GM12878 (cell line): ENCODE measurements at regions not wholly inside any gene's neighbourhood (a gene's known extent, or its start where the extent isn't known, plus 50 kb on each side); places are given as distances from the start of the nearest gene placed in this dataset.
A peak's percentile ranks its signal among the peaks of the same experiment; 100 is the strongest.

Experiments
- ATAC-seq: fragments of 200-7000 bp; cut with Tn5 transposase; 3 replicates; pipeline ENCODE4 v1.9.1; 2020; ENCODE audit warnings: mild to moderate bottlenecking, moderate library complexity
- BruUV-seq: library from RNA; stranded (reverse); fragments of 400-500 nt; replicated peaks from 2 replicates; lab custom pipeline; 2021; lab: Mats Ljungman, UMichigan
- CTCF ChIA-PET: fragments of 300-600 bp; sonication (Branson Sonifier 250); formaldehyde crosslinking; extraction: SDS; loops from one replicate; lab custom pipeline; 2021; ENCODE audit warnings: inconsistent platforms; lab: Yijun Ruan, JAX
- POLR2A ChIA-PET: fragments of 350-600 bp; formaldehyde crosslinking; extraction: SDS; loops from one replicate; lab custom pipeline; 2021; ENCODE audit warnings: inconsistent platforms; lab: Charles Lee
- RAD21 ChIA-PET: fragments of 300-600 bp; sonication (Branson Sonifier 250); formaldehyde crosslinking; loops from one replicate; lab custom pipeline; 2023; ENCODE audit warnings: antibody characterized with exemption; ENCODE audit not compliant: unreplicated experiment; lab: Charles Lee
- SMC1A ChIA-PET: fragments of 300-600 bp; sonication (Branson Sonifier 250); formaldehyde crosslinking; loops from one replicate; lab custom pipeline; 2023; ENCODE audit not compliant: unreplicated experiment, uncharacterized antibody; lab: Charles Lee
- DNase-seq: peaks from one replicate; pipeline ENCODE4 v3.0.0-alpha.2; 2011; ENCODE audit warnings: low read depth, low spot score
- FAIRE-seq: peaks from 3 replicates; lab custom pipeline; 2011; peaks lifted over from hg19 to GRCh38; lab: Jason Lieb, UNC
- H2AFZ ChIP-seq: 2 replicates; pipeline ENCODE4 v1.6.0; 2011; ENCODE audit warnings: low read depth, low read length, control low read depth; ENCODE audit not compliant: control insufficient read depth
- H3K27ac ChIP-seq: 2 replicates; pipeline ENCODE4 v1.5.1; 2011; ENCODE audit warnings: control low read depth; ENCODE audit not compliant: control insufficient read depth, insufficient read depth
- H3K27me3 ChIP-seq, 2 experiments: replicated peaks in 1 of 2; 2 replicates each; pipeline versions ENCODE4 v1.6.0 to v1.6.1; 2011; ENCODE audit warnings: low read length in 1 of 2; ENCODE audit not compliant: control insufficient read depth in 2 of 2, insufficient read depth in 2 of 2
- H3K36me3 ChIP-seq, 2 experiments: 2 replicates each; pipeline ENCODE4 v1.5.1; 2011; ENCODE audit warnings: low read length in 1 of 2; ENCODE audit not compliant: control insufficient read depth in 2 of 2, insufficient read depth in 2 of 2
- H3K4me1 ChIP-seq: 2 replicates; pipeline ENCODE4 v1.6.1; 2011; ENCODE audit warnings: mild to moderate bottlenecking, low read length, moderate library complexity, mixed read lengths; ENCODE audit not compliant: control insufficient read depth, insufficient read depth
- H3K4me2 ChIP-seq: 2 replicates; pipeline ENCODE4 v1.6.0; 2011; ENCODE audit warnings: control low read depth; ENCODE audit not compliant: control insufficient read depth, insufficient read depth
- H3K4me3 ChIP-seq: fragments of 200-600 bp; sonication (generic); 2 replicates; pipeline ENCODE4 v1.5.1; 2016
- H3K79me2 ChIP-seq: 2 replicates; pipeline ENCODE4 v1.6.0; 2011; ENCODE audit warnings: low read length; ENCODE audit not compliant: control insufficient read depth, insufficient read depth
- H3K9ac ChIP-seq: 2 replicates; pipeline ENCODE4 v1.8.0; 2011; ENCODE audit warnings: low read length, control low read depth, mixed read lengths; ENCODE audit not compliant: control insufficient read depth, insufficient read depth
- H3K9me3 ChIP-seq: replicated peaks from 3 replicates; pipeline ENCODE4 v1.5.1; 2011; ENCODE audit warnings: mild to moderate bottlenecking, low read length; ENCODE audit not compliant: control insufficient read depth, insufficient read depth
- H4K20me1 ChIP-seq: 2 replicates; pipeline ENCODE4 v1.6.0; 2011; ENCODE audit not compliant: control insufficient read depth, insufficient read depth
- ASH2L ChIP-seq: fragments of 300-600, 200-600 bp; sonication (generic); IDR thresholded peaks from 2 replicates; pipeline ENCODE4 v1.6.1; 2017; ENCODE audit warnings: low read depth, mild to moderate bottlenecking, borderline replicate concordance
- BCL3 ChIP-seq: IDR thresholded peaks from 2 replicates; pipeline ENCODE4 v1.6.1; 2011; ENCODE audit warnings: borderline replicate concordance, low read depth, mild to moderate bottlenecking, moderate library complexity, low read length; ENCODE audit not compliant: insufficient read depth, poor library complexity, severe bottlenecking
- BHLHE40 ChIP-seq, 2 experiments: fragments of 450-650 bp in 1 of 2; IDR thresholded peaks; 2 replicates each; pipeline ENCODE4 v1.6.1; 2011 to 2017; ENCODE audit warnings: low read depth in 2 of 2, borderline replicate concordance in 1 of 2, improper control_type of control experiment in 1 of 2, low read length in 1 of 2, mild to moderate bottlenecking in 1 of 2
- CHD1 ChIP-seq: IDR thresholded peaks from 2 replicates; pipeline ENCODE4 v1.6.1; 2012; ENCODE audit warnings: low read depth, low read length, improper control_type of control experiment
- CREB1 ChIP-seq: IDR thresholded peaks from 2 replicates; pipeline ENCODE4 v1.6.1; 2012; ENCODE audit warnings: low read depth, mild to moderate bottlenecking, inconsistent platforms
- CREM ChIP-seq: IDR thresholded peaks from 2 replicates; pipeline ENCODE4 v1.6.1; 2014; ENCODE audit warnings: antibody characterized with exemption, low read depth
- EED ChIP-seq: sonication (generic); IDR thresholded peaks from 2 replicates; pipeline ENCODE4 v1.6.1; 2016; ENCODE audit warnings: antibody characterized with exemption, low read depth
- EGR1 ChIP-seq, 2 experiments: IDR thresholded peaks; 1 replicate in 1 of 2; 2 replicates in 1 of 2; pipeline ENCODE4 v1.6.1; 2011 to 2012; ENCODE audit warnings: low read depth in 2 of 2, low read length in 2 of 2, borderline replicate concordance in 1 of 2, mild to moderate bottlenecking in 1 of 2, moderate library complexity in 1 of 2
- ETV6 ChIP-seq, 2 experiments: fragments of 450-650 bp in 1 of 2; IDR thresholded peaks in 1 of 2; conservative IDR thresholded peaks in 1 of 2; 2 replicates each; pipeline ENCODE4 v1.6.1; 2014; ENCODE audit warnings: antibody characterized with exemption in 1 of 2, borderline replicate concordance in 1 of 2, low read depth in 1 of 2, mild to moderate bottlenecking in 1 of 2, moderate library complexity in 1 of 2
- IKZF2 ChIP-seq, 2 experiments: fragments of 450-650 bp; IDR thresholded peaks; 2 replicates each; pipeline ENCODE4 v1.6.1; 2017; ENCODE audit warnings: mild to moderate bottlenecking in 2 of 2, moderate library complexity in 2 of 2
- JUNB ChIP-seq: IDR thresholded peaks from 2 replicates; pipeline ENCODE4 v1.6.1; 2016; ENCODE audit warnings: antibody characterized with exemption, mild to moderate bottlenecking
- MEF2B ChIP-seq: fragments of 450-650 bp; IDR thresholded peaks from 2 replicates; pipeline ENCODE4 v1.6.1; 2018; ENCODE audit warnings: mild to moderate bottlenecking, moderate library complexity; ENCODE audit not compliant: partially characterized antibody, poor library complexity, severe bottlenecking
- POLR2A ChIP-seq: IDR thresholded peaks from 2 replicates; pipeline ENCODE4 v1.6.1; 2011; ENCODE audit warnings: low read depth, mild to moderate bottlenecking, low read length
- RUNX3 ChIP-seq: IDR thresholded peaks from 2 replicates; pipeline ENCODE4 v1.6.1; 2012; ENCODE audit warnings: low read length, inconsistent platforms
- SPI1 ChIP-seq: IDR thresholded peaks from 2 replicates; pipeline ENCODE4 v1.6.1; 2011; ENCODE audit warnings: low read depth, mild to moderate bottlenecking, low read length, moderate library complexity, borderline replicate concordance; ENCODE audit not compliant: insufficient read depth
- TBL1XR1 ChIP-seq: IDR thresholded peaks from 2 replicates; pipeline ENCODE4 v1.6.1; 2012; ENCODE audit warnings: low read depth, low read length, improper control_type of control experiment
- WGBS: methylation state at CpG from one replicate; pipeline ENCODE4 v1.1.6; 2016; ENCODE audit warnings: low lambda C conversion rate; ENCODE audit not compliant: insufficient replicate concordance, insufficient coverage; ENCODE audit errors: missing lambda C conversion rate; 5-methylcytosine and 5-hydroxymethylcytosine counted together
- in situ Hi-C: fragments of 300-500 bp; cut with MboI; formaldehyde crosslinking; loops from 9 replicates; pipeline ENCODE4 v1.14.3; 2018; ENCODE audit warnings: mixed read lengths
- intact Hi-C: fragments of 100-400 bp; cut with micrococcal nuclease; formaldehyde crosslinking; loops from one replicate; pipeline ENCODE4 v1.14.2; 2022; ENCODE audit not compliant: unreplicated experiment
- TF ChIP-seq, protein P1 (sequence below): IDR thresholded peaks from 2 replicates; pipeline ENCODE4 v1.6.1; 2012; ENCODE audit warnings: low read depth, low read length, improper control_type of control experiment
- TF ChIP-seq, protein P2 (sequence below): fragments of 150-350 bp; IDR thresholded peaks from 2 replicates; pipeline ENCODE4 v1.6.1; 2014; ENCODE audit warnings: mild to moderate bottlenecking, low read depth, low read length

DNA sequence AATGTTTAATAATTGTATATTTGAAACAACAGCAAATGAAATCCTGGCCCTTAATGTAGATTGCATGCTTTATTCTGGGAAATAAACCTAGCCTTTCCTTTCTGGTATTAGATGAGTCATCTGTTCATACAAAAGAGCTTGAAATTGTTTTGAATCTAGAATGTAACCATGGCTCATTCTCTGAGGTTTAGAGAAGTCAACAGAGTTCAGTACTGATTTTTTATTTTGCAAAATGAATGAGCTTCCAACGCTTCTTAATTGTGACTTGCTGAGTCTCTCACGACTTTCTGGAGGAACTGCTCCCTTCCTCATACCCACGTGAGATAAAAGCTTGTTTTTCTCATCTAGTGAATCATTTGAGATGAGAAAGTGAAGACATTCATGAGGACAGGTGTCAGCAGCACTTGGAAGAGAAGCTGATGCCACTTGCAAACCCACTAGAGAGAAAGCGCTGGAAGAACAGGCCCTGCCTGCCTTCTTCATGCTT lies 509.6 kb downstream of the VRK1 start (continued):
- TF ChIP-seq EED (peak; percentile 48; the same call in 1 of the 2 replicates), TBL1XR1 (peak; percentile 24; the same call in 1 of the 2 replicates), POLR2A (no peak), CREB1 (peak; percentile 27; the same call in 1 of the 2 replicates), ASH2L (0 out of 2 replicates have a peak, but pooled peaks have one; percentile 0), BHLHE40 (IDR thresholded peaks at IDR 0.05; ENCODE audit: borderline replicate concordance in 1 of 2, low read depth in 2 of 2, low read length in 1 of 2) (peak; percentile 22 to 28; a peak in 2 of 4 replicates), ETV6 (conservative IDR thresholded peaks at IDR 0.05 in 1 of 2, IDR thresholded peaks at IDR 0.05 in 1 of 2; ENCODE audit: borderline replicate concordance in 1 of 2, low read depth in 1 of 2) (peak in 1 of 2 experiments; percentile 23; a peak in 1 of 4 replicates), RUNX3 (peak; percentile 69), JUNB (peak; percentile 73), SPI1 (peak; percentile 79), CREM (0 out of 2 replicates have a peak, but pooled peaks have one; percentile 14), IKZF2 (IDR thresholded peaks at IDR 0.05) (peak in 1 of 2 experiments; percentile 17; a peak in 1 of 4 replicates)

DNA sequence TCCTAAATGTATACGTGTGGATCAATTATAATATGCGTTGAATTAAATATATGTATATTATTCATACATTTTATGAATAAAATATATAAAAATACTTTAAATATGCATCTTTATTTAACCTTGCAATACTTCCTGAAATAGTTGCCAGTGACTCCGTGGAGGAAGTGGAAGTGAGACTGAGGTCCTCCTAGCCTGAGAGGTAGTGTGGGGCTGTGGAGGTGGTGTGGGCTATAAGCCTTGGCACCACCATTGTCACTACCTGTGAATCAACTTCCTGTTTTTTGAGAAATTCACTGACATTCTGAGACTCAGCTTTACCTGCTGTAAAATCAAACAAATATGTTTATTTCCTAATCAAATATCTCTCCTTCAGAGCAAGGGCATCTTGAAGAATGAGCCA lies 514.2 kb downstream of the VRK1 start:
- peak; percentile 32; the same call in 1 of the 3 replicates for ATAC-seq
- in situ Hi-C loops, result no loop called here
- FAIRE-seq, result no peak
- H2AFZ ChIP-seq, result no peak overlapping the region
- no peaks in the 10 kb centered on the region for H4K20me1 ChIP-seq
- DNase-seq, result no peak
- H3K9ac ChIP-seq, result no peak overlapping the region
- no peaks in the 10 kb centered on the region for H3K79me2 ChIP-seq
- no peaks in the 10 kb centered on the region for H3K36me3 ChIP-seq
- H3K27ac ChIP-seq, result no peak overlapping the region
- H3K4me1 ChIP-seq, result peaks cover 13% of the 10 kb centered on the region
- WGBS, result 65% methylated on average over 3 of the region's 3 CpGs
- H3K9me3 ChIP-seq, result peaks cover 2% of the 10 kb centered on the region; the same call in 2 of the 3 replicates
- H3K4me2 ChIP-seq, result no peak overlapping the region
- H3K27me3 ChIP-seq, result no peaks in the 10 kb centered on the region
- intact Hi-C loops, result no loop called here
- ChIA-PET POLR2A (no interaction called here), SMC1A (interaction anchor here (1.0 to 8.7 kb wide), 5 partner anchors 8 to 72 kb away, joined by 3 to 133 read pairs (median 8); no protein-coding TSS in a partner anchor), RAD21 (interaction anchor here (1.2 kb wide), 1 partner anchor 80 kb away, joined by 3 read pairs; no protein-coding TSS in a partner anchor), CTCF (interaction anchor here (1.5 to 2.7 kb wide), 2 partner anchors 11 to 126 kb away, joined by 3 to 11 read pairs; no protein-coding TSS in a partner anchor)
- no TSS peak for BruUV-seq
- H3K4me3 ChIP-seq, result no peak overlapping the region
- TF ChIP-seq MEF2B (no peak), CHD1 (no peak), SPI1 (peak; percentile 65; the same call in 1 of the 2 replicates), EGR1 (IDR thresholded peaks at IDR 0.05; ENCODE audit: borderline replicate concordance in 1 of 2, low read depth in 2 of 2, low read length in 2 of 2) (peak in 1 of 2 experiments; percentile 19; a peak in 1 of 3 replicates), BCL3 (no peak)
- TF ChIP-seq, protein P1, sequence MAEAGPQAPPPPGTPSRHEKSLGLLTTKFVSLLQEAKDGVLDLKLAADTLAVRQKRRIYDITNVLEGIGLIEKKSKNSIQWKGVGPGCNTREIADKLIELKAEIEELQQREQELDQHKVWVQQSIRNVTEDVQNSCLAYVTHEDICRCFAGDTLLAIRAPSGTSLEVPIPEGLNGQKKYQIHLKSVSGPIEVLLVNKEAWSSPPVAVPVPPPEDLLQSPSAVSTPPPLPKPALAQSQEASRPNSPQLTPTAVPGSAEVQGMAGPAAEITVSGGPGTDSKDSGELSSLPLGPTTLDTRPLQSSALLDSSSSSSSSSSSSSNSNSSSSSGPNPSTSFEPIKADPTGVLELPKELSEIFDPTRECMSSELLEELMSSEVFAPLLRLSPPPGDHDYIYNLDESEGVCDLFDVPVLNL, result no peak
- TF ChIP-seq, protein P2, sequence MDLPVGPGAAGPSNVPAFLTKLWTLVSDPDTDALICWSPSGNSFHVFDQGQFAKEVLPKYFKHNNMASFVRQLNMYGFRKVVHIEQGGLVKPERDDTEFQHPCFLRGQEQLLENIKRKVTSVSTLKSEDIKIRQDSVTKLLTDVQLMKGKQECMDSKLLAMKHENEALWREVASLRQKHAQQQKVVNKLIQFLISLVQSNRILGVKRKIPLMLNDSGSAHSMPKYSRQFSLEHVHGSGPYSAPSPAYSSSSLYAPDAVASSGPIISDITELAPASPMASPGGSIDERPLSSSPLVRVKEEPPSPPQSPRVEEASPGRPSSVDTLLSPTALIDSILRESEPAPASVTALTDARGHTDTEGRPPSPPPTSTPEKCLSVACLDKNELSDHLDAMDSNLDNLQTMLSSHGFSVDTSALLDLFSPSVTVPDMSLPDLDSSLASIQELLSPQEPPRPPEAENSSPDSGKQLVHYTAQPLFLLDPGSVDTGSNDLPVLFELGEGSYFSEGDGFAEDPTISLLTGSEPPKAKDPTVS, result no peak
